Liver (tissue), 3 donors: ENCODE measurements at regions not wholly inside any gene's neighbourhood (a gene's known extent, or its start where the extent isn't known, plus 50 kb on each side); places are given as distances from the start of the nearest gene placed in this dataset.

Experiments
- ATF3 ChIP-seq: IDR thresholded peaks from 2 replicates; pipeline ENCODE4 v1.6.1; 2016; ENCODE audit warnings: antibody characterized with exemption
- CTCF ChIP-seq: fragments of 150-350 bp; IDR thresholded peaks from 2 replicates; pipeline ENCODE4 v1.5.1; 2017; ENCODE audit warnings: improper control_type of control experiment, low read depth, low read length; ENCODE audit not compliant: missing input control
- GABPA ChIP-seq, 2 donors: IDR thresholded peaks in 1 of 2; conservative IDR thresholded peaks in 1 of 2; 2 replicates each; pipeline ENCODE4 v1.6.1; 2016; ENCODE audit warnings: antibody characterized with exemption in 2 of 2, mild to moderate bottlenecking in 1 of 2, moderate library complexity in 1 of 2
- JUND ChIP-seq, 2 donors: IDR thresholded peaks; 2 replicates each; pipeline ENCODE4 v1.6.1; 2016; ENCODE audit warnings: antibody characterized with exemption in 2 of 2
- MAX ChIP-seq: IDR thresholded peaks from 2 replicates; pipeline ENCODE4 v1.6.1; 2016; ENCODE audit warnings: antibody characterized with exemption
- RAD21 ChIP-seq, 2 donors: IDR thresholded peaks; 2 replicates each; pipeline ENCODE4 v1.6.1; 2016; ENCODE audit warnings: antibody characterized with exemption in 2 of 2, mild to moderate bottlenecking in 2 of 2
- TAF1 ChIP-seq: conservative IDR thresholded peaks from 2 replicates; pipeline ENCODE4 v1.6.1; 2016; ENCODE audit warnings: antibody characterized with exemption, mild to moderate bottlenecking
- YY1 ChIP-seq: IDR thresholded peaks from 2 replicates; pipeline ENCODE4 v1.6.1; 2016; ENCODE audit warnings: antibody characterized with exemption, mild to moderate bottlenecking
- TF ChIP-seq, protein P1 (sequence below): IDR thresholded peaks from 2 replicates; pipeline ENCODE4 v1.6.1; 2016; ENCODE audit warnings: antibody characterized with exemption, mild to moderate bottlenecking
- donor health status: healthy.
- donor health status: healthy.

DNA sequence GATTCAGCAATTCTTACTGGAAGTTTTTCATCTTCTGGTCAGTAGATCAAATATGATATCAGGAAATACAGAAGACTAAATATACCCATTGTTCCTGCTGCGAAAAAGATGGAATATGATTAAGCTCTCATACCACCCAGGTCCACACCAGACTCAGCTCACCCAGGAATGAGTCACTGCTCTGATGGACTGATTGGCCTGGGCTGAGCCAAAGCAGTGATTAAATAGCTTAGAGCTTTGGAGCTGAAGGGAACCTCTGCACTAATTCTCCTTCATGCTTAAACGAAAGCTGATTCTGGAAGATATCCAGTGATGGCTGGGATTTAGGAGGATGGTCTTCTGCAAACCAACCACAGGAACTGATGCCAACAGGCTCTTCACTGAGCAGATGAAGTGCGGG is 62.0 kb upstream of the SYT1 start:
- TF ChIP-seq MAX: no peak
- no peak for TF ChIP-seq YY1
- TF ChIP-seq TAF1: no peak
- TF ChIP-seq CTCF: no peak
- no peak for TF ChIP-seq RAD21 (IDR thresholded peaks at IDR 0.05)
- TF ChIP-seq, protein P1, sequence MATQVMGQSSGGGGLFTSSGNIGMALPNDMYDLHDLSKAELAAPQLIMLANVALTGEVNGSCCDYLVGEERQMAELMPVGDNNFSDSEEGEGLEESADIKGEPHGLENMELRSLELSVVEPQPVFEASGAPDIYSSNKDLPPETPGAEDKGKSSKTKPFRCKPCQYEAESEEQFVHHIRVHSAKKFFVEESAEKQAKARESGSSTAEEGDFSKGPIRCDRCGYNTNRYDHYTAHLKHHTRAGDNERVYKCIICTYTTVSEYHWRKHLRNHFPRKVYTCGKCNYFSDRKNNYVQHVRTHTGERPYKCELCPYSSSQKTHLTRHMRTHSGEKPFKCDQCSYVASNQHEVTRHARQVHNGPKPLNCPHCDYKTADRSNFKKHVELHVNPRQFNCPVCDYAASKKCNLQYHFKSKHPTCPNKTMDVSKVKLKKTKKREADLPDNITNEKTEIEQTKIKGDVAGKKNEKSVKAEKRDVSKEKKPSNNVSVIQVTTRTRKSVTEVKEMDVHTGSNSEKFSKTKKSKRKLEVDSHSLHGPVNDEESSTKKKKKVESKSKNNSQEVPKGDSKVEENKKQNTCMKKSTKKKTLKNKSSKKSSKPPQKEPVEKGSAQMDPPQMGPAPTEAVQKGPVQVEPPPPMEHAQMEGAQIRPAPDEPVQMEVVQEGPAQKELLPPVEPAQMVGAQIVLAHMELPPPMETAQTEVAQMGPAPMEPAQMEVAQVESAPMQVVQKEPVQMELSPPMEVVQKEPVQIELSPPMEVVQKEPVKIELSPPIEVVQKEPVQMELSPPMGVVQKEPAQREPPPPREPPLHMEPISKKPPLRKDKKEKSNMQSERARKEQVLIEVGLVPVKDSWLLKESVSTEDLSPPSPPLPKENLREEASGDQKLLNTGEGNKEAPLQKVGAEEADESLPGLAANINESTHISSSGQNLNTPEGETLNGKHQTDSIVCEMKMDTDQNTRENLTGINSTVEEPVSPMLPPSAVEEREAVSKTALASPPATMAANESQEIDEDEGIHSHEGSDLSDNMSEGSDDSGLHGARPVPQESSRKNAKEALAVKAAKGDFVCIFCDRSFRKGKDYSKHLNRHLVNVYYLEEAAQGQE: no peak
- TF ChIP-seq GABPA (IDR thresholded peaks at IDR 0.05 in 1 of 2, conservative IDR thresholded peaks at IDR 0.05 in 1 of 2): no peak
- TF ChIP-seq ATF3: no peak
- no peak for TF ChIP-seq JUND (IDR thresholded peaks at IDR 0.05)
